Thoracic aorta (tissue), 2 donors: ENCODE measurements at regions not wholly inside any gene's neighbourhood (a gene's known extent, or its start where the extent isn't known, plus 50 kb on each side); places are given as distances from the start of the nearest gene placed in this dataset.
"Not testable (repeated sequence)": the region's sequence is repeated elsewhere in the genome, so short reads cannot be mapped to it uniquely, and the experiment has no call there.

Experiments
- ATAC-seq: fragments of 150-250 bp; one replicate; pipeline ENCODE4 v1.8.0; 2017; ENCODE audit warnings: low read depth; ENCODE audit not compliant: insufficient number of reproducible peaks, low FRiP score
- DNase-seq: peaks from one replicate; pipeline ENCODE4 v3.0.0-alpha.2; 2020; ENCODE audit warnings: low spot score
- H3K27ac ChIP-seq, 2 donors: fragments of 200-600 bp; sonication (generic); 1 replicate in 1 of 2; 2 replicates in 1 of 2; pipeline ENCODE4 v1.5.1; 2016; ENCODE audit warnings: mild to moderate bottlenecking in 2 of 2, moderate library complexity in 2 of 2
- H3K27me3 ChIP-seq: fragments of 200-600 bp; sonication (generic); replicated peaks from 2 replicates; pipeline ENCODE4 v1.6.0; 2016; ENCODE audit warnings: mild to moderate bottlenecking; ENCODE audit not compliant: insufficient read depth
- H3K36me3 ChIP-seq: fragments of 200-600 bp; sonication (generic); one replicate; pipeline ENCODE4 v1.5.1; 2016
- H3K4me1 ChIP-seq, 2 donors: fragments of 200-600 bp; sonication (generic); 1 replicate in 1 of 2; 2 replicates in 1 of 2; pipeline versions ENCODE4 v1.5.1 to v1.6.0; 2016; ENCODE audit warnings: low read depth in 2 of 2, mild to moderate bottlenecking in 1 of 2; ENCODE audit not compliant: control insufficient read depth in 1 of 2
- H3K4me3 ChIP-seq: fragments of 200-600 bp; sonication (generic); 2 replicates; pipeline ENCODE4 v1.5.1; 2016; ENCODE audit warnings: mild to moderate bottlenecking
- H3K9me3 ChIP-seq: fragments of 200-600 bp; sonication (generic); 2 replicates; pipeline ENCODE4 v1.5.1; 2016
- TF ChIP-seq, protein P1 (sequence below): fragments of 200-600 bp; sonication (generic); IDR thresholded peaks from one replicate; pipeline ENCODE4 v1.5.1; 2019; ENCODE audit warnings: antibody characterized with exemption

DNA sequence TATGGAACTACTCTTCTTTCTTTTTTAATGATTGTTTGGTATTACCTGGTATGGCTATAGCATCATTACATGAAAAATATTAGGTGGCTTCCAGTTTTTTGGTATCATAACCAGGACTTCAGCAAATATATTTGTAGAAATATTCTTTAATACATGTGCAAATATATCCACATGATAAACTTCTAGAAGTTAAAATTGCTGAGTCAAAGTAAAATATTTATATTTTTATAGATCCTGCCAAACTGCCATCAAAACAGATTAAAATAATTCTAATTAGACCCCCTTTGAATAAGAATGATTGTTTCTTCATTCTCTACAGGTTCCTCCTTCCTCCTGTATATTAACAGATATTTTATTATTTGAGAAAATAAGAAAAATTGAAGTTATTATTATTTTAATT is 708.5 kb upstream of the INTU start:
- DNase-seq (no peak), ATAC-seq (no peak)
- no peaks in the 10 kb centered on the region for H3K9me3 ChIP-seq
- H3K27me3 ChIP-seq = no peaks in the 10 kb centered on the region
- no peak overlapping the region for H3K27ac ChIP-seq
- H3K4me3 ChIP-seq = no peak overlapping the region
- TF ChIP-seq, protein P1, sequence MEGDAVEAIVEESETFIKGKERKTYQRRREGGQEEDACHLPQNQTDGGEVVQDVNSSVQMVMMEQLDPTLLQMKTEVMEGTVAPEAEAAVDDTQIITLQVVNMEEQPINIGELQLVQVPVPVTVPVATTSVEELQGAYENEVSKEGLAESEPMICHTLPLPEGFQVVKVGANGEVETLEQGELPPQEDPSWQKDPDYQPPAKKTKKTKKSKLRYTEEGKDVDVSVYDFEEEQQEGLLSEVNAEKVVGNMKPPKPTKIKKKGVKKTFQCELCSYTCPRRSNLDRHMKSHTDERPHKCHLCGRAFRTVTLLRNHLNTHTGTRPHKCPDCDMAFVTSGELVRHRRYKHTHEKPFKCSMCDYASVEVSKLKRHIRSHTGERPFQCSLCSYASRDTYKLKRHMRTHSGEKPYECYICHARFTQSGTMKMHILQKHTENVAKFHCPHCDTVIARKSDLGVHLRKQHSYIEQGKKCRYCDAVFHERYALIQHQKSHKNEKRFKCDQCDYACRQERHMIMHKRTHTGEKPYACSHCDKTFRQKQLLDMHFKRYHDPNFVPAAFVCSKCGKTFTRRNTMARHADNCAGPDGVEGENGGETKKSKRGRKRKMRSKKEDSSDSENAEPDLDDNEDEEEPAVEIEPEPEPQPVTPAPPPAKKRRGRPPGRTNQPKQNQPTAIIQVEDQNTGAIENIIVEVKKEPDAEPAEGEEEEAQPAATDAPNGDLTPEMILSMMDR = no peak
- no peaks in the 10 kb centered on the region for H3K36me3 ChIP-seq
- H3K4me1 ChIP-seq = no peaks in the 10 kb centered on the region

DNA sequence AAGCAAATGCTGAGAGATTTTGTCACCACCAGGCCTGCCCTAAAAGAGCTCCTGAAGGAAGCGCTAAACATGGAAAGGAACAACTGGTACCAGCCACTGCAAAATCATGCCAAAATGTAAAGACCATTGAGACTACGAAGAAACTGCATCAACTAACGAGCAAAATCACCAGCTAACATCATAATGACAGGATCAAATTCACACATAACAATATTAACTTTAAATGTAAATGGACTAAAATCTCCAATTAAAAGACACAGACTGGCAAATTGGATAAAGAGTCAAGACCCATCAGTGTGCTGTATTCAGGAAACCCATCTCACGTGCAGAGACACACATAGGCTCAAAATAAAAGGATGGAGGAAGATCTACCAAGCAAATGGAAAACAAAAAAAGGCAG is 702.7 kb upstream of the INTU start:
- H3K27me3 ChIP-seq, ATAC-seq, H3K36me3 ChIP-seq, H3K27ac ChIP-seq, DNase-seq, H3K9me3 ChIP-seq, H3K4me3 ChIP-seq, H3K4me1 ChIP-seq: not testable (repeated sequence)

DNA sequence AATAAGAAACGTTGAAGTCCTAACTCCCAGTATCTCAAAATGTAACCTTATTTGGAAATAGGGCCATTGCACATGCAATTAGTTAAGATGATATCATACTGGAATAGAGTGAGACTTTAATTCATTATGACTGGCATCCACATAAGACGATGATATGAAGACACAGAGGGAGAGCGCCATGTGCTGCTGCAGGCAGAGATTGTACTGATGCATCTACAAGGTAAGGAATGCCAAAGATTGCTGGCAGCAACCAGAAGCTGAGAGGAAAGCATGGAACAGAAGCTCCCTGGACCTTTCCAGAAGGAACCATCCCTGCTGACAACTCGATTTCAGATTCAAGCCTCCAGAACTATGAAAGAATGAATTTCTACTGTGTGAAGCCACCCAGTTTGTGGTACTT is 697.0 kb upstream of the INTU start:
- H3K27me3 ChIP-seq = no peaks in the 10 kb centered on the region
- no peak for DNase-seq
- TF ChIP-seq, protein P1 = no peak
- no peak overlapping the region for H3K27ac ChIP-seq
- no peaks in the 10 kb centered on the region for H3K9me3 ChIP-seq
- peaks cover 4 to 6% of the 10 kb centered on the region in 2 donors for H3K4me1 ChIP-seq
- ATAC-seq = no peak
- no peaks in the 10 kb centered on the region for H3K36me3 ChIP-seq
- H3K4me3 ChIP-seq = no peak overlapping the region

DNA sequence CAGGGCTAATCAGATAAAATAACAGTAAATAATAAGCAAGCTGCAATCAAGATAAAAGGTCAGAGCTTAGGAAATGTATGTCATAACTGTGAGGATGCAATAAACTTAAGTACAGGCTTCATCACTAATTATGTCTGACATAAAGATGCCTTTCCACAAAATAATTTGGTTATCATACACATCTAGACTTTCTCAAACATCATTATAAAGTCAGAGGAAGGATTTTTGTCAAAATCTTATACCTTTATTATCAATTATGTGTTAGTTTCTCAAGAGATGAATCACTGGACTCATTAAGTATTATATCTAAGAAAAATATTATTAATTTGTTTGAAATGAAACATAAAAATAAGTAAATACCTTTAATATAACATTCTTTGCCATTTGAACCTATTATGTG is 695.4 kb upstream of the INTU start:
- Histone ChIP-seq H3K27ac (no peak overlapping the region), H3K36me3 (no peaks in the 10 kb centered on the region), H3K4me3 (no peak overlapping the region), H3K9me3 (no peaks in the 10 kb centered on the region), H3K4me1 (peaks cover 4 to 6% of the 10 kb centered on the region in 2 donors), H3K27me3 (no peaks in the 10 kb centered on the region)
- TF ChIP-seq, protein P1 = no peak
- no peak for DNase-seq
- ATAC-seq = no peak

DNA sequence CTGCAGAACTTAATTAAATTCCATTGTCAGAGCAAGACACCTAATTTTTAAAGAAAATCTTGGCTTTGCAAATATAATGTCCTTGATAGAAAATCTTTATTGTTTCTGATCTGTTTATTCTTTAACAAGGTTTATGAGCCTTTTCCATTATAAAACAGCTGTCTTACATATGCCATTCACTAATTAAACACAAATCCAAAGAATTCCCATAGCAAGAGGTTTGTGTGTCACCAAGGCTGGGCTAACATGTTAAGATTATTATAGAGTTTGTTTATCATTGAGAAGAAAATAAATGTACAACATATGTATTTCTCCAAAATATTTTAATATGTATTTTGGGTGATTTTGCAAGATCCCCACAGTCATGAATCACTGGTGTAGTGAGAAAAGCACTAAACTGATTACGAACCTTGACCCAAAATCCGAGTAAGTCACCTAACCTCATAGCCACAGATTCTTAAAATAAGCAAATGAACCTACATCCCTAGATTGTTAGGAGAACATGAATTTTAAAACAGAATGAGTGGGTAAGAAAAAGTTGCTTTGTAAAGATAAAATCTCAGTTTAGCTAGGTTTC is 694.8 kb upstream of the INTU start:
- peaks cover 4 to 6% of the 10 kb centered on the region in 2 donors for H3K4me1 ChIP-seq
- no peaks in the 10 kb centered on the region for H3K36me3 ChIP-seq
- H3K9me3 ChIP-seq = no peaks in the 10 kb centered on the region
- no peak overlapping the region for H3K27ac ChIP-seq
- DNase-seq (no peak), ATAC-seq (no peak)
- H3K4me3 ChIP-seq = no peak overlapping the region
- TF ChIP-seq, protein P1 = no peak
- H3K27me3 ChIP-seq = no peaks in the 10 kb centered on the region

DNA sequence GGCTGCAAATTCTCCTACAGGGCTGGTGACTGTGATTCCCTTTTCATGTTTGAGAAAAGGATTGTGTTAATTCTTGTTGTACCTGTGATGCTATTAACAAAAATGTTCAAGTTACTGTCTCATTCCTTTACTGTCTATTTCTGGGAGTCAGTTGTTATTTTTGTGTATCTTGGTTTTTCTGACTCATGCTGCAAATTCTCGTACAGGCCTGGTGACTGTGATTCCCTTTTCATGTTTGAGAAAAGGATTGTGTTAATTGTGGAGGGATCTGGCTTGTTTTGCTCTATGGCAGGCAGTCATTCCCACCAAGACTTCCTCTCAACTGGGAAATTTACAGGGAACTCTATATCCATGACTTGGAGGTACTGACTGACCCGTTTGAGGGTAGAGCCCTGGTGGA is 693.4 kb upstream of the INTU start:
- Histone ChIP-seq H3K4me3 (no peak overlapping the region), H3K27ac (no peak overlapping the region), H3K27me3 (no peaks in the 10 kb centered on the region), H3K36me3 (no peaks in the 10 kb centered on the region), H3K4me1 (peaks cover 4 to 6% of the 10 kb centered on the region in 2 donors), H3K9me3 (no peaks in the 10 kb centered on the region)
- no peak for ATAC-seq
- no peak for DNase-seq
- TF ChIP-seq, protein P1 = no peak
